Naive thymus-derived CD8-positive, alpha-beta T cell (primary cell): ENCODE measurements at regions not wholly inside any gene's neighbourhood (a gene's known extent, or its start where the extent isn't known, plus 50 kb on each side); places are given as distances from the start of the nearest gene placed in this dataset.

Experiments
- ATAC-seq, 2 donors: fragments of 150-1000 bp; cut with Tn5 transposase in 1 of 2; sonication (Bioruptor Pico), chemical (Tn5 transposase) in 1 of 2; 1 replicate in 1 of 2; 2 replicates in 1 of 2; pipeline ENCODE4 v1.10.0; 2021; ENCODE audit warnings: mild to moderate bottlenecking in 2 of 2, moderate library complexity in 2 of 2
- POLR2A ChIA-PET: fragments of 350-600 bp; sonication (Branson Sonifier 250); formaldehyde crosslinking; loops from one replicate; lab custom pipeline; 2021; ENCODE audit warnings: antibody characterized with exemption; lab: Charles Lee
- DNase-seq, 10 donors: peaks; one replicate each; pipeline versions ENCODE4 v3.0.0 to v3.0.0-alpha.2; 2020 to 2022
- H3K27ac Mint-ChIP-seq, 10 donors: one replicate each; pipeline ENCODE4 v1.8.0; 2020 to 2022; ENCODE audit warnings: mild to moderate bottlenecking in 10 of 10, mixed read lengths in 10 of 10, moderate library complexity in 4 of 10, inconsistent platforms in 1 of 10
- H3K27me3 Mint-ChIP-seq, 5 donors: one replicate each; pipeline ENCODE4 v1.8.0; 2021 to 2022; ENCODE audit warnings: mixed read lengths in 5 of 5
- H3K36me3 Mint-ChIP-seq, 3 donors: one replicate each; pipeline ENCODE4 v1.8.0; 2020 to 2022; ENCODE audit warnings: mixed read lengths in 3 of 3, mild to moderate bottlenecking in 2 of 3, inconsistent platforms in 1 of 3
- H3K4me1 Mint-ChIP-seq, 4 donors: one replicate each; pipeline ENCODE4 v1.8.0; 2021 to 2022; ENCODE audit warnings: mixed read lengths in 4 of 4
- H3K4me3 Mint-ChIP-seq, 10 donors: one replicate each; pipeline ENCODE4 v1.8.0; 2020 to 2022; ENCODE audit warnings: mild to moderate bottlenecking in 10 of 10, mixed read lengths in 10 of 10, moderate library complexity in 6 of 10, inconsistent platforms in 1 of 10
- H3K9me3 Mint-ChIP-seq, 9 donors: one replicate each; pipeline ENCODE4 v1.8.0; 2020 to 2022; ENCODE audit warnings: mixed read lengths in 9 of 9, mild to moderate bottlenecking in 3 of 9, inconsistent platforms in 1 of 9, moderate library complexity in 1 of 9

DNA sequence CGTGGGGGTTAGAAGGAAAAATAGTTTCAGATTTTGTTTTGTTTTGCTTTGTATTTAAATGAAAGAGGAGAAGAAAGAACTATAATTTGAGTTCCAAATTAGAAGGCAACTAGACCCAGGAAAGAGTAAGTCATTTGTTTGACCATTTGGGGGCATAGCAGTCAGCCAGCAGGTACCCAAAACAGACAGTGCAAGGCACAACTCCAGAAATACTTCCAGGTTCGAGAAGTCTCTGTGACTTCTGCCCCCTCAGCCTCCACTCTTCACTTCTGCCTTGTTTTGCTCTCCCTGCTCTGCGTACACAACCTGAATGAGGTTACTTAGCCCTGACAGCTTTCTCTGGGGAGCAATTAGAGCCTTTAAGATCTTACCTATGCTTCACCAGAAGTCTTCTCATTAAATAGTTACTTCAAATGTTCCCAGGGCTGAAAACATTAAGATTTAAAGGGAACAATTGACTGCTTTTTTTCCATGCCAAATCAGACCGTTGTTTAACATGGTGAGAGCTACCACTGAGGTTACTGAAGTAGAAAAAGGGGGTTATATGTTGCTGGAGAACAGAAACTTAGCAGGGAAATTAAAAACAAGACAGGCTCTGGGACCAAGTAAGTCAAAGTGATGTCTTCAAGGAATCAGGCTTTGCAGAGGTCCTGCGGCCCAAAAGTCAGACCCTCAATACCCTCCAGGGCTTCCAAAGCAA lies 216.9 kb downstream of the BCL11A start:
- H3K4me3 Mint-ChIP-seq: no peak overlapping the region
- DNase-seq: no peak
- H3K9me3 Mint-ChIP-seq: no peaks in the 10 kb centered on the region
- H3K27me3 Mint-ChIP-seq: peaks cover 0 to 11% (median 2%) of the 10 kb centered on the region in 5 donors
- POLR2A ChIA-PET: no interaction called here
- no peak for ATAC-seq
- no peaks in the 10 kb centered on the region for H3K36me3 Mint-ChIP-seq
- peak overlapping the region in 2 of 10 donors; percentile 15 to 51 for H3K27ac Mint-ChIP-seq
- peaks cover 0 to 35% (median 1%) of the 10 kb centered on the region in 4 donors for H3K4me1 Mint-ChIP-seq

DNA sequence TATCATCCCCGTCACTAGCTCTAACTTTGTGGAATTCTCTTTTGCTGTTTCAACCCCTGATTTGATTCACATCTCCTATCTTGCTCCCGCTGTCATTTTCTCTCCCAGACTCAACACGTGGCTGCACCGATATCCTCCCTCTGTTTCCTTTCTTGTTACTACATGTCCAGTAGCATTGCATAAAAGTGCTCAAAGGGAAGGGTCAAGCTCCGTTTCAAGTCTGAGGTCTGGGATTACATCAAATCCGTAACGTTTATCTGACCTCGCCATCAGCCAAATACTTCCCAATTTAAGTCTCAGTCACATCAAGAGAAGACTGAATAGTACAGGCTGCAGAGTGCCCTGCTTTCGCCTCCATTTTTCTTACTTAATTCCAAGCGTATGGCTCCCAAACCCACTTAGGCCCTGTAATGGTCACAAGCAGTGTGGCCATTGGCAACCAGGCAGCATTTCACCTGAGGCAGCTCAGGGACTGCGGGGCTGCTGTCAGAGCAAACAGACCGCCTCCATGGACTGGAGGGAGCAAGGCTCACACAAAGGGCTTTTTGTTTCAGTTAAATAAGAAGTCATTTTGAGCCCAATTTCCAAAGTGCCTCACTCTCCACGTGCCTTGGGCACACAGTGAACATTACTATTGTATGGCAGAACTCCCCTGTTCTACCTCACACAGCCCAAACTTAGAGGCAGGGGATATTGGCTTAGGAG lies 217.8 kb downstream of the BCL11A start:
- H3K9me3 Mint-ChIP-seq: no peaks in the 10 kb centered on the region
- POLR2A ChIA-PET: no interaction called here
- ATAC-seq: no peak
- peaks cover 0 to 35% (median 1%) of the 10 kb centered on the region in 4 donors for H3K4me1 Mint-ChIP-seq
- no peak for DNase-seq
- no peak overlapping the region for H3K27ac Mint-ChIP-seq
- H3K4me3 Mint-ChIP-seq: no peak overlapping the region
- no peaks in the 10 kb centered on the region for H3K36me3 Mint-ChIP-seq
- peaks cover 0 to 11% (median 0%) of the 10 kb centered on the region in 5 donors for H3K27me3 Mint-ChIP-seq

DNA sequence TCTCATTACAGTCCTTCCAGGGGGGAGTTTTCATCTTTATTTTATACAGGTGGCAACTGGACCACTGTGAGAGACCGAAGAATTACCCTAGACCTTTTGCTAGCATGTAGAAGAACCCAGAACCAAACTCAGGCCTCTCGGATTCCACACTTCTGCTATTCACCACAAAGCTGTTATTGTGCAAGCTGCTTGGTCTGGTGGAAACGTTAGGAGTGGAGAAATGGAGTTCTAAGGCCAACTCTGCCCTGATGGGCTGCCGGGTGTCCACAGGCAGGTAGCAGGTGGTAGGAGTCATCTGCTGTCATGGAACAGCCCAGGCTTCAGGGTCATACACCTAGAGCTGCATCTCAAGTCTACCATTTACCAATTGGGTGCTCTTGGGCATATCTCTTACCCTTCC lies 218.8 kb downstream of the BCL11A start:
- Mint-ChIP-seq H3K27ac (no peak overlapping the region), H3K4me3 (no peak overlapping the region), H3K36me3 (no peaks in the 10 kb centered on the region), H3K9me3 (no peaks in the 10 kb centered on the region), H3K4me1 (peaks cover 0 to 34% (median 1%) of the 10 kb centered on the region in 4 donors), H3K27me3 (peaks cover 0 to 11% (median 0%) of the 10 kb centered on the region in 5 donors)
- POLR2A ChIA-PET: no interaction called here
- ATAC-seq: no peak
- DNase-seq: no peak

DNA sequence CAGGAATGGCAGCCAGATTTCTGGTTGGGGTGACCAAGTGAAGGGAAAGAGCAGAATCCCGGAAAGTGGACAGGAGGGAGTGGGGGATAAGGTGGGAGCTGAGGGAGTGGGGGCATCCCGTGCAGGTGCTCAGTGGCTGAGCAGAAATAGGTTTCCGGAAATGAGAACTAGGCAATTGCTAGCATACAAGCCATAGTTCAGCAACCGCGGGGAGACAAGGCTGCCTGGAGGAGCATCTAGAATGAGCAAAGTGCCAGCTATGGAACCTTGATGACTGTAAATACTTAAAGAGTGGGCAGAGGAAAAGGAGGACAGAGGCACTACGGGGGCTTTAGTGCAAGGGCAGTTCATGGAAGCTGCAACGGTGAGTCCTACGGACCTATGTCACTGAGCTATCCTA lies 220.2 kb downstream of the BCL11A start:
- no peak overlapping the region for H3K27ac Mint-ChIP-seq
- peaks cover 0 to 30% (median 1%) of the 10 kb centered on the region in 4 donors for H3K4me1 Mint-ChIP-seq
- POLR2A ChIA-PET: no interaction called here
- DNase-seq (no peak), ATAC-seq (no peak)
- no peaks in the 10 kb centered on the region for H3K9me3 Mint-ChIP-seq
- no peaks in the 10 kb centered on the region for H3K36me3 Mint-ChIP-seq
- H3K27me3 Mint-ChIP-seq: peaks cover 0 to 11% (median 0%) of the 10 kb centered on the region in 5 donors
- H3K4me3 Mint-ChIP-seq: no peak overlapping the region

DNA sequence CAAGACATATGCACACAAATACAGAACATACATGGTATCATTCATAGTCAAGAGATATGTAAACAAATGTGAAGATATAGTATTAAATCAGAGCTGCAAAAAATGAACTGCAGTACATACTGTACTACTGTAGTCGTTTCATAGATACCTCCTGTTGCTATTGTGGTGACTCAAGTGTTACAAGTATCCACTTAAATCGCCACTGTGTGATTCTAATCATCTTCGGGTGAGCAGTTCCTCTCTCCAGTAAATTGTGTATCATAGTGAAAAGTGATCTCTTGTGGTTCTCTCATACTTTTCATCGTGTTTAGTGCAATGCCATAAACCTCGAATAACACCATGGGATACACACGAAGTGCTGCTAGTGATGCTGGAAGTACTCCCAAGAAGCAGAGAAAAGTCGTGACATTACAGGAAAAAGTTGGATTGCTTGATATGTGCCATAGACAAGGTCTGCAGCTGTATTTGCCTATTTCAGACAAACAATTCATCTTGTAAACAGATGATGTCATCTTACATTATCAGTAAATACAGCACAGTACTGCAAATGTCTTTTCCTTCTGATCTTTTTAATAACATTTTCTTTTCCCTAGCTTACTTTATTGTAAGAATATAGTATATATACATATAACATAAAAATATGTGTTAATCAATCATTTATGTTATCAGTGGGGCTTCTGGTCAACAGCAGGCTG lies 222.2 kb downstream of the BCL11A start:
- Mint-ChIP-seq H3K27ac (no peak overlapping the region), H3K4me3 (no peak overlapping the region), H3K4me1 (peaks cover 0 to 10% (median 0%) of the 10 kb centered on the region in 4 donors), H3K36me3 (peaks cover 0 to 3% (median 3%) of the 10 kb centered on the region in 3 donors), H3K9me3 (peaks cover 2 to 6% (median 3%) of the 10 kb centered on the region in 9 donors), H3K27me3 (peaks cover 0 to 11% (median 0%) of the 10 kb centered on the region in 5 donors)
- POLR2A ChIA-PET: no interaction called here
- no peak for DNase-seq
- no peak for ATAC-seq

DNA sequence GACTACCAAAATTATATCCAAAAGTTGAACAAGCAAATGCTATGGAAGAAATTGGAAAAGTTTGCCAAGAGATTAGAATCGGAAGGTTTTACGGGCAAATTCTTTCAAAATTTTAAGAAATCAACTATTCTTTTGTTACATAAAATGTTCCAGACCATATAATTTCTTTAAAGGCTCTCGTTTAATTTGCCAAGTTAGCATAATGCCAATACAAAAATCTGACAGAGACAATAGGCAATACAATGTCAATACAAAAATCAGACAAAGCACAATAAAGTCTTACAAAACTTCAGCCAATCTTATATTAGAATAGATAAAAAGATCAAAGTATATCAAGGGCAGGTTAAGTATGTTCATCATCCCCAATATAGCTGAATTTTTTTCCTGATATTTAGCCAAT lies 224.2 kb downstream of the BCL11A start:
- Mint-ChIP-seq H3K27ac (no peak overlapping the region), H3K4me3 (no peak overlapping the region), H3K9me3 (peaks cover 3 to 14% (median 8%) of the 10 kb centered on the region in 9 donors), H3K4me1 (no peaks in the 10 kb centered on the region), H3K27me3 (peaks cover 0 to 4% (median 0%) of the 10 kb centered on the region in 5 donors), H3K36me3 (peaks cover 0 to 13% (median 11%) of the 10 kb centered on the region in 3 donors)
- DNase-seq (no peak), ATAC-seq (no peak)
- POLR2A ChIA-PET: no interaction called here

DNA sequence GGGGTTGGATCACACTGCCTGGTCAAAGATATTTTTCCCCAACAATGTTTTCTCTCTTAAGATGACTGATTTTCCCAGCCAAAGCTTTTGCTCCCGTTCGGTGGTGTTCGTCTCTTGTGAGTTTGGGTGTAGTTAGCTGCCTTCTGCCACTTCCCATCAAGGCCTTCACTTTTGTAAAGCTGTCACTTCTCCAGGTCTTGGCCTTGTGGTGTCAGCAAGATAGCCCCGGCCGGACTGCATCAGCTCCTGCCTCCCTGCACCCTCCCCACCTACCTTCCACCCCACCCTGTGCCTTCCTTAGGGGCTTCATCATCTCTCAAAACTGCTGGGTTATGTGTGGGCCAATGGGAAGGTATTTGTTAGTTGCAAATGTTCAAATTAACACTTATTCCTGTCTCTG lies 228.9 kb downstream of the BCL11A start:
- H3K9me3 Mint-ChIP-seq: peaks cover 3 to 14% (median 8%) of the 10 kb centered on the region in 9 donors
- peaks cover 0 to 6% (median 0%) of the 10 kb centered on the region in 5 donors for H3K27me3 Mint-ChIP-seq
- H3K36me3 Mint-ChIP-seq: peaks cover 0 to 13% (median 11%) of the 10 kb centered on the region in 3 donors
- no peak overlapping the region for H3K27ac Mint-ChIP-seq
- POLR2A ChIA-PET: no interaction called here
- peaks cover 0 to 2% (median 0%) of the 10 kb centered on the region in 4 donors for H3K4me1 Mint-ChIP-seq
- DNase-seq: no peak
- no peak for ATAC-seq
- H3K4me3 Mint-ChIP-seq: no peak overlapping the region

DNA sequence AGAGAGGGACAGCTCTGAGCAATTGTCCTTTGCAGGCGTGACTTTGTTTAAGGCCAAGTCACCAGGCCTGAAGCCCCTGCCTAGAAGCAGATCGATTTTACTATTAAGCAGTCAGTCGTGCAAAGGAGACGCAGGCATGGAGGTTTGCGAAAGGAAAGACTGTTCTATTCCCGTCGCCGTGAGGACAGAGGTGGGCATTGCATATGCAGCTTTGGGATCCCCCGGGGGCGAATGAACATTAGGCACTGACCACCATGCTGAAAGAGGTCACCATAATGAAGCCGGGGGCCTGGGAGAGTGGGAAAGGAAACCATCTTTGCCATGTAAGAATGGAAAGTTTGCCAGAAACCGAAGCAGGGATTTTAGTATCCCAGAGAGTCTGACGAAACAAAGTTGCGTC lies 231.6 kb downstream of the BCL11A start:
- H3K9me3 Mint-ChIP-seq: peaks cover 3 to 14% (median 8%) of the 10 kb centered on the region in 9 donors
- no peak overlapping the region for H3K4me3 Mint-ChIP-seq
- DNase-seq (no peak), ATAC-seq (no peak)
- no peak overlapping the region for H3K27ac Mint-ChIP-seq
- POLR2A ChIA-PET: no interaction called here
- peaks cover 0 to 13% (median 11%) of the 10 kb centered on the region in 3 donors for H3K36me3 Mint-ChIP-seq
- H3K4me1 Mint-ChIP-seq: peaks cover 0 to 28% (median 0%) of the 10 kb centered on the region in 4 donors
- peaks cover 0 to 6% (median 2%) of the 10 kb centered on the region in 5 donors for H3K27me3 Mint-ChIP-seq

DNA sequence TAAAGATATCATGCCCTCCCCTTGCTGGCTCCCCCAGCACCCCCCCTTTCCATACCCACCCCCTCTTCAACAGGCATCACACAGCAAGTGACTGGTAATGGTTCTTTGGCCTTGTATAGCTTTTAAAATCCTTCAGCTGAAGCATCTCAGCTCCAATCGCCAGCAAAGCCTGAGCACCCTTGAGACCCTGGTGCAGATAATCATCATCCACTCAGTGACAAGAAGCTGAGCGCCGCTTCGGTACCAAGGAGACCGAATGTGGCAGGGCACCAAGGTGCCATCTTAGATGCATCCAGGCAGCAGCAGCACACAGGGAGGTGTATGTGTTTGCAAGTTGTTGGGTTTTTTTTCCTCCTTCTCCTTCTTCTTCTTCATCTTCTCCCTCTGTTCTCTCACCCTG lies 232.7 kb downstream of the BCL11A start:
- DNase-seq: no peak
- Mint-ChIP-seq H3K36me3 (peaks cover 0 to 5% (median 4%) of the 10 kb centered on the region in 3 donors), H3K4me1 (peaks cover 0 to 37% (median 0%) of the 10 kb centered on the region in 4 donors), H3K4me3 (no peak overlapping the region), H3K27ac (no peak overlapping the region), H3K27me3 (peaks cover 0 to 6% (median 3%) of the 10 kb centered on the region in 5 donors), H3K9me3 (peaks cover 0 to 5% (median 3%) of the 10 kb centered on the region in 9 donors)
- no peak for ATAC-seq
- POLR2A ChIA-PET: no interaction called here

DNA sequence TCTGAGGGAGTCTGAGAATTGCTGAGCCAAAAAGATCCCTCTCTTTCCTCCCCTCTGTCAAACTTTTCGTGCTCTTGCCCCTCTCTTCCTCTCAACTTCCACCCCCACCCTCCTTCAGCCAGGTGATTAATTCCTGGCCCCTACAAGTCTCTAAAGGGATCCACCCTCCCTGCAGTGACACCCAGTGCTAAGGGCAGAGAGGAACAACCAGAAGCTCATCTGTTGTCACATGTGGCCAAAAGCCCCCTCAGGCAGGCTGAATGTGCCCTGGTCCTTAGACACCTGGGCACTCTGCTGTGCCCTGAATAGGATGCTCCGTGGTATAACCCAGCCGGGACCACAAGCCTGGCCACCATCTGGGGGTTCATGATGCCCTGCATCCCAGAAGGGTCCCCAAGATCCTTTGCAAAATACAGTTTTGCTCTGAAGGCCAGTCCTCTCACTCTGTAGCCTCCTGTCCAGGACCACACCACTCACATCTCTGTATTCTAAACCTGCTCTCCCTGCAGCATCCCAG lies 234.4 kb downstream of the BCL11A start:
- POLR2A ChIA-PET: interaction anchor here (0.6 kb wide), 1 partner anchor 30 kb away, joined by 4 read pairs; no protein-coding TSS in a partner anchor
- ATAC-seq (no peak), DNase-seq (no peak)
- Mint-ChIP-seq H3K27ac (no peak overlapping the region), H3K4me1 (peaks cover 0 to 38% (median 0%) of the 10 kb centered on the region in 4 donors), H3K4me3 (no peak overlapping the region), H3K27me3 (peaks cover 0 to 6% (median 3%) of the 10 kb centered on the region in 5 donors), H3K36me3 (no peaks in the 10 kb centered on the region), H3K9me3 (peaks cover 0 to 5% (median 0%) of the 10 kb centered on the region in 9 donors)

DNA sequence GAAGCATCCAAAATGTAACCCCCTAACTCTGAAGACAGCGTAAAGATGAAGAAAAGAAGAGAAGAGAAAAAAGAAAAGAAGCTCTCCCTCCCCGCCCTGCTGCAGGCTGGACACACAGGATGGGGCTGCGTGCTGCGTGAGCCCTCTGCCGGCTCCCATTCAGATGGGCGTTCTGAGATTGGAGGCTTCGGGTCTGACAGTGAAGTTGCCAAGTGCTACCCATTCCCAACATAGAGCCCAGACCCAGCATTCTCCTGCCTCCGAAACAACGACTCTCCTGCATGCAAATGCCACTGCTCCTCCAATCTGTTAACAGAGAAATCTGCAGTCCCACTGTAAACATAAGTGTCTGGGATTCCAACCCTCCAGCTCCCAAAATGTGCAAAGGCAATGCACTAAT lies 234.9 kb downstream of the BCL11A start:
- POLR2A ChIA-PET: interaction anchor here (0.6 kb wide), 1 partner anchor 31 kb away, joined by 4 read pairs; no protein-coding TSS in a partner anchor
- H3K9me3 Mint-ChIP-seq: peaks cover 0 to 1% (median 0%) of the 10 kb centered on the region in 9 donors

DNA sequence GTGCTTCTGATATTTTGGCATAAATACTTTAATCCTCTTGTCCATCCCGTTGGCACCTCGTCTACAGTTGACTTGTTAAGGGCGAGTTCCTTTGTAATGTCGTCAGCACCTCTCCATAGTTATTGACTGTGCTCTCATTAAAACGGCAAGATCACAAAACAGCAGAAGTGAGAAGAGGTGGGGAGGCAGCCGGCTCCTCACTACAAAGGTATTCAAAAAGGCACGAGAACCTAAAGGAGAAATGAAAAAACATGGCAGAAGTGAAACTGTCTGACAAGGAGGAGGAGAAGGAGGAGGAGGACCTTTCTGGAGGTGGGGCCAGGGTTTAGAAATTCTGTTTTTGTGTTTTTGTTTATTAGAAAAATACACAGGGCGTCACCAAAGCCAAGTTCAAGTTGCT lies 235.6 kb downstream of the BCL11A start:
- H3K9me3 Mint-ChIP-seq: no peaks in the 10 kb centered on the region
- DNase-seq: no peak
- peaks cover 0 to 6% (median 2%) of the 10 kb centered on the region in 5 donors for H3K27me3 Mint-ChIP-seq
- no peaks in the 10 kb centered on the region for H3K36me3 Mint-ChIP-seq
- H3K4me1 Mint-ChIP-seq: peaks cover 0 to 43% (median under 1%) of the 10 kb centered on the region in 4 donors
- no peak for ATAC-seq
- H3K4me3 Mint-ChIP-seq: no peak overlapping the region
- POLR2A ChIA-PET: no interaction called here
- H3K27ac Mint-ChIP-seq: peak overlapping the region in 1 of 10 donors; percentile 61

More for the DNA sequence above, 234.9 kb downstream of the BCL11A start:
- Mint-ChIP-seq H3K4me1 (peaks cover 0 to 38% (median under 1%) of the 10 kb centered on the region in 4 donors), H3K4me3 (no peak overlapping the region), H3K36me3 (no peaks in the 10 kb centered on the region), H3K27me3 (peaks cover 0 to 6% (median 3%) of the 10 kb centered on the region in 5 donors), H3K27ac (no peak overlapping the region)
- ATAC-seq (no peak), DNase-seq (no peak)
